ENCODE measurements at regions not wholly inside any gene's neighbourhood (a gene's known extent, or its start where the extent isn't known, plus 50 kb on each side); places are given as distances from the start of the nearest gene placed in this dataset.

- TF ChIP-seq CTCF (IDR thresholded peaks at IDR 0.05) = no peak
- intact Hi-C loops (cut with DNase I) = no loop called here
- ATAC-seq (no peak), DNase-seq (no peak)
- 66 to 74% methylated on average over 5 of the region's 5 CpGs for WGBS, 2 donors
- H3K27me3 ChIP-seq = peaks cover 0 to 66% (median 30%) of the 10 kb centered on the region in 7 donors
- no peaks in the 10 kb centered on the region for H3K9me3 ChIP-seq
- H3K4me3 ChIP-seq = no peak overlapping the region
- no peaks in the 10 kb centered on the region for H3K36me3 ChIP-seq
- H3K4me1 ChIP-seq = no peaks in the 10 kb centered on the region
- H3K27ac ChIP-seq = no peak overlapping the region
Observed at GRCh38 chr13:26899202-26899601, 138.6 kb upstream of the GPR12 start.

GRCh38 chr13:26897706-26898550 lies 137.3 kb upstream of the GPR12 start:
- Histone ChIP-seq H3K36me3 (no peaks in the 10 kb centered on the region), H3K9me3 (no peaks in the 10 kb centered on the region), H3K4me1 (no peaks in the 10 kb centered on the region), H3K27ac (no peak overlapping the region), H3K4me3 (no peak overlapping the region), H3K27me3 (peaks cover 0 to 65% (median 25%) of the 10 kb centered on the region in 7 donors)
- no peak for ATAC-seq
- no peak for DNase-seq
- WGBS, 2 donors = 74 to 81% methylated on average over 23 of the region's 23 CpGs
- intact Hi-C loops (cut with DNase I) = no loop called here
- TF ChIP-seq CTCF (IDR thresholded peaks at IDR 0.05) = no peak

- WGBS, 2 donors = 34 to 40% methylated on average over 4 of the region's 4 CpGs
- TF ChIP-seq CTCF (IDR thresholded peaks at IDR 0.05) = no peak
Observed at GRCh38 chr13:26896986-26897668, 136.5 kb upstream of the GPR12 start.

GRCh38 chr13:26895808-26896466 lies 135.4 kb upstream of the GPR12 start:
- H3K36me3 ChIP-seq = no peaks in the 10 kb centered on the region
- no peak for TF ChIP-seq CTCF (IDR thresholded peaks at IDR 0.05)
- no peaks in the 10 kb centered on the region for H3K4me1 ChIP-seq
- peaks cover 0 to 59% (median 24%) of the 10 kb centered on the region in 7 donors for H3K27me3 ChIP-seq
- peaks cover 0 to 8% (median 0%) of the 10 kb centered on the region in 11 donors for H3K9me3 ChIP-seq
- H3K4me3 ChIP-seq = no peak overlapping the region
- ATAC-seq = no peak
- no peak for DNase-seq
- H3K27ac ChIP-seq = no peak overlapping the region
- intact Hi-C loops (cut with DNase I) = no loop called here
- 54 to 55% methylated on average over 15 of the region's 15 CpGs for WGBS, 2 donors

More at GRCh38 chr13:26896986-26897668, 136.5 kb upstream of the GPR12 start:
- no peaks in the 10 kb centered on the region for H3K9me3 ChIP-seq
- H3K36me3 ChIP-seq = no peaks in the 10 kb centered on the region
- peaks cover 0 to 61% (median 25%) of the 10 kb centered on the region in 7 donors for H3K27me3 ChIP-seq
- H3K27ac ChIP-seq = no peak overlapping the region
- DNase-seq (no peak), ATAC-seq (no peak)
- intact Hi-C loops (cut with DNase I) = no loop called here
- no peaks in the 10 kb centered on the region for H3K4me1 ChIP-seq
- H3K4me3 ChIP-seq = no peak overlapping the region

Data from heart right ventricle (tissue), 16 donors.